LNCaP clone FGC (cell line): ENCODE measurements at regions not wholly inside any gene's neighbourhood (a gene's known extent, or its start where the extent isn't known, plus 50 kb on each side); places are given as distances from the start of the nearest gene placed in this dataset.

ENCODE experiments used
- DNase-seq: peaks from one replicate; pipeline ENCODE4 v3.0.0-alpha.2; 2011; ENCODE audit warnings: low read depth
- H3K4me3 ChIP-seq: 2 replicates; pipeline ENCODE4 v1.5.1; 2011; ENCODE audit warnings: mild to moderate bottlenecking, low read depth, low read length, control low read depth
- CTCF ChIP-seq: IDR thresholded peaks from 2 replicates; pipeline ENCODE4 v1.5.1; 2012; ENCODE audit warnings: mild to moderate bottlenecking; ENCODE audit not compliant: control insufficient read depth, insufficient read depth; ENCODE audit errors: extremely low read depth

- no peak for DNase-seq
- no peak for TF ChIP-seq CTCF
- H3K4me3 ChIP-seq, result no peak overlapping the region
Measured at GRCh38 chr9:3054017-3054586, 210.2 kb upstream of the PUM3 start.

GRCh38 chr9:3049636-3050035 is 205.7 kb upstream of the PUM3 start:
- no peak for TF ChIP-seq CTCF
- H3K4me3 ChIP-seq, result no peak overlapping the region
- DNase-seq, result no peak

GRCh38 chr9:3047912-3048311 is 204.0 kb upstream of the PUM3 start:
- DNase-seq, result no peak
- no peak for TF ChIP-seq CTCF
- H3K4me3 ChIP-seq, result no peak overlapping the region

GRCh38 chr9:3045153-3045552 is 201.3 kb upstream of the PUM3 start:
- no peak overlapping the region for H3K4me3 ChIP-seq
- DNase-seq, result no peak
- no peak for TF ChIP-seq CTCF

- DNase-seq, result no peak
- TF ChIP-seq CTCF, result no peak
- H3K4me3 ChIP-seq, result no peak overlapping the region
Measured at GRCh38 chr9:3043369-3043768, 199.5 kb upstream of the PUM3 start.

GRCh38 chr9:3040761-3041160 is 196.9 kb upstream of the PUM3 start:
- no peak for DNase-seq
- TF ChIP-seq CTCF, result no peak
- no peak overlapping the region for H3K4me3 ChIP-seq

GRCh38 chr9:3036333-3036700 is 192.4 kb upstream of the PUM3 start:
- no peak overlapping the region for H3K4me3 ChIP-seq
- DNase-seq, result no peak
- TF ChIP-seq CTCF, result no peak
